Activated naive CD8-positive, alpha-beta T cell treated with anti-CD3 and anti-CD28 coated beads, Interleukin-2, amount 50 U/mL, for 24 hours (primary cell): ENCODE measurements at regions not wholly inside any gene's neighbourhood (a gene's known extent, or its start where the extent isn't known, plus 50 kb on each side); places are given as distances from the start of the nearest gene placed in this dataset.

Experiments
- ATAC-seq: fragments of 150-1000 bp; cut with Tn5 transposase; one replicate; pipeline ENCODE4 v1.10.0; 2021
- DNase-seq: peaks from one replicate; pipeline ENCODE4 v3.0.0; 2021
- H3K27ac Mint-ChIP-seq: one replicate; pipeline ENCODE4 v1.8.0; 2021; ENCODE audit warnings: mild to moderate bottlenecking, mixed read lengths
- H3K27me3 Mint-ChIP-seq: one replicate; pipeline ENCODE4 v1.8.0; 2021; ENCODE audit warnings: mixed read lengths
- H3K36me3 Mint-ChIP-seq: one replicate; pipeline ENCODE4 v1.8.0; 2021; ENCODE audit warnings: low read depth, mixed read lengths
- H3K4me1 Mint-ChIP-seq: one replicate; pipeline ENCODE4 v1.8.0; 2021; ENCODE audit warnings: mixed read lengths
- H3K4me3 Mint-ChIP-seq: one replicate; pipeline ENCODE4 v1.8.0; 2021; ENCODE audit warnings: mild to moderate bottlenecking, moderate library complexity, mixed read lengths
- H3K9me3 Mint-ChIP-seq: one replicate; pipeline ENCODE4 v1.8.0; 2021; ENCODE audit warnings: mixed read lengths

- Mint-ChIP-seq H3K27ac (no peak overlapping the region), H3K4me1 (no peaks in the 10 kb centered on the region), H3K4me3 (no peak overlapping the region), H3K9me3 (peaks cover 4% of the 10 kb centered on the region), H3K27me3 (no peaks in the 10 kb centered on the region), H3K36me3 (no peaks in the 10 kb centered on the region)
- ATAC-seq (no peak), DNase-seq (no peak)
These were observed 241.1 kb downstream of the TENT5A start for GRCh38 chr6:81511423-81511822.

- Mint-ChIP-seq H3K36me3 (no peaks in the 10 kb centered on the region), H3K27me3 (no peaks in the 10 kb centered on the region), H3K4me1 (no peaks in the 10 kb centered on the region), H3K9me3 (peaks cover 37% of the 10 kb centered on the region), H3K27ac (no peak overlapping the region), H3K4me3 (no peak overlapping the region)
- DNase-seq, result no peak
- no peak for ATAC-seq
These were observed 256.5 kb downstream of the TENT5A start for GRCh38 chr6:81495999-81496398.

DNA sequence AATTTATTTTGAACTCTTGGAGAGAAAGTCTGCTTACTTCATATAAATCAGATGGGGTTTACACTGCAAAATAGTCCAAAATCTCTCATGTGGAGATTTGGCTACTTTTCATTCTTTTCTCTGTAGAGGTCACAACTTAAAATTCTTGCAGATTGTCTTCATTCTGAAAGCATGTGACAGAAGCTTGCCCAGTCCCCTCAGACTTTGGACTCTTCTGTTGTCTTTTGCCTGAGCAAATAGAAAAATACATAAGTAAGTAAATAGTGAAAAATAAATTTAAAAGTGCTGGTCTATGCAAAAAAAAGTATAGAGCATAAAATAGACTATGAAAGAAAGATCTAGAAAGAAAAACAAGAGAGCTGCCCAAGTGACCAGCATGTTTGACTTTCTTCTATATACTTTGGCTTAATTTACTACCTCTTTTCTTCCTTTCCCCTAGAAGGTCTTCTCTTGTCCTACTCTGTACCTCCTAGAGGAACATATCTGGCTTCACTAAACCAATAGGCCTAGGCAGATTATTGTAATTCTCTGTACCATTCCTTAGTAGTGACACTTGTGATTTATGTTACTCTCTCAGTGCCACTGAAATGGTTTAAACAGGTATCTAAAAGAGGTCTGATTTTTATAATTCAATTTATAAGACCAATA is 260.9 kb downstream of the TENT5A start:
- H3K36me3 Mint-ChIP-seq, result no peaks in the 10 kb centered on the region
- no peaks in the 10 kb centered on the region for H3K4me1 Mint-ChIP-seq
- no peak for DNase-seq
- no peak overlapping the region for H3K4me3 Mint-ChIP-seq
- no peak overlapping the region for H3K27ac Mint-ChIP-seq
- no peak for ATAC-seq
- peaks cover 20% of the 10 kb centered on the region for H3K9me3 Mint-ChIP-seq
- no peaks in the 10 kb centered on the region for H3K27me3 Mint-ChIP-seq

DNA sequence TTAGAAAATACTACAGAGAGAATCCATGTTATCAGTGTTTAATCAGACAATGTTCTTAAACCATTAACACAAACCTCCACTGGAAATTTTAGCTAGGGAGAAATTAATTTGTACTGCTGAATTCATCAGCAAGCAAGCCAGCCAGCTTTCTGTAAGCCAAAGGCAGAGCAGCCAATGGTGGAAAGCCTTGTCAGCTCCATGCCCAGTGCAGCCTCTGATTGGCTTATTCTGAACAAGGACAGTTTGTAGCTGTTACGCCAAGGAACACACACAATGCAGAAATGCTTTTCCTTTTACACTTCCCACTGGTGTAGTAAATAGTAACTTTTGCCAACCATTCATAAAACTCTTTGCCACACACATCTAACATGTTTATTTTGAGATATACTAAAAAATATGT is 265.0 kb downstream of the TENT5A start:
- H3K27ac Mint-ChIP-seq, result no peak overlapping the region
- no peak overlapping the region for H3K4me3 Mint-ChIP-seq
- H3K27me3 Mint-ChIP-seq, result no peaks in the 10 kb centered on the region
- DNase-seq, result no peak
- H3K36me3 Mint-ChIP-seq, result no peaks in the 10 kb centered on the region
- no peak for ATAC-seq
- no peaks in the 10 kb centered on the region for H3K9me3 Mint-ChIP-seq
- H3K4me1 Mint-ChIP-seq, result no peaks in the 10 kb centered on the region

DNA sequence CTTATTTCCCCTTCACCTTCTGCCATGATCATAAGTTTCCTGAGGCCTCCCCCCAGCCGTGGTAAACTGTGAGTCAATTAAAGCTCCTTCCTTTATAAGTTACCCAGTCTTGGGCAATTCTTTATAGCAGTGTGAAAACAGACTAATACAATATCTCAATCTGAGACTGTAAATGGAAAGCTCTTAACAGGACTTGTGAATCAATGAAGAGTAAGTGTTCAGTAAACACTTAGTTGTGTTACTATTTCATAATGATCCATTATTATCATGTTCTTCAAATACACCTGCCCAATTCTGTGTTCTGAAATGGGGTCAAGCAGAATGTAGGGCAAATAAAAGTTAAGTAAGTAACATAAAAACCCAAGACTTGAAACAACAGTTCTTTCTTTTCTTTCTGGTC is 266.2 kb downstream of the TENT5A start:
- Mint-ChIP-seq H3K27ac (no peak overlapping the region), H3K36me3 (no peaks in the 10 kb centered on the region), H3K27me3 (no peaks in the 10 kb centered on the region)

GRCh38 chr6:81485395-81485794 is 267.1 kb downstream of the TENT5A start:
- Mint-ChIP-seq H3K36me3 (no peaks in the 10 kb centered on the region), H3K27ac (no peak overlapping the region), H3K9me3 (no peaks in the 10 kb centered on the region), H3K4me1 (no peaks in the 10 kb centered on the region), H3K4me3 (no peak overlapping the region), H3K27me3 (no peaks in the 10 kb centered on the region)
- ATAC-seq (no peak), DNase-seq (no peak)

More for the DNA sequence above, 266.2 kb downstream of the TENT5A start:
- Mint-ChIP-seq H3K9me3 (no peaks in the 10 kb centered on the region), H3K4me3 (no peak overlapping the region), H3K4me1 (no peaks in the 10 kb centered on the region)
- DNase-seq (no peak), ATAC-seq (no peak)

- no peak for ATAC-seq
- Mint-ChIP-seq H3K4me3 (no peak overlapping the region), H3K36me3 (no peaks in the 10 kb centered on the region), H3K27ac (no peak overlapping the region), H3K27me3 (no peaks in the 10 kb centered on the region), H3K4me1 (no peaks in the 10 kb centered on the region), H3K9me3 (no peaks in the 10 kb centered on the region)
- DNase-seq, result no peak
These were observed 268.2 kb downstream of the TENT5A start for GRCh38 chr6:81484251-81484650.

GRCh38 chr6:81480139-81480538 is 272.3 kb downstream of the TENT5A start:
- H3K27me3 Mint-ChIP-seq, result no peaks in the 10 kb centered on the region
- DNase-seq (no peak), ATAC-seq (no peak)
- H3K4me3 Mint-ChIP-seq, result no peak overlapping the region
- H3K9me3 Mint-ChIP-seq, result no peaks in the 10 kb centered on the region
- H3K4me1 Mint-ChIP-seq, result no peaks in the 10 kb centered on the region
- no peaks in the 10 kb centered on the region for H3K36me3 Mint-ChIP-seq
- H3K27ac Mint-ChIP-seq, result no peak overlapping the region

DNA sequence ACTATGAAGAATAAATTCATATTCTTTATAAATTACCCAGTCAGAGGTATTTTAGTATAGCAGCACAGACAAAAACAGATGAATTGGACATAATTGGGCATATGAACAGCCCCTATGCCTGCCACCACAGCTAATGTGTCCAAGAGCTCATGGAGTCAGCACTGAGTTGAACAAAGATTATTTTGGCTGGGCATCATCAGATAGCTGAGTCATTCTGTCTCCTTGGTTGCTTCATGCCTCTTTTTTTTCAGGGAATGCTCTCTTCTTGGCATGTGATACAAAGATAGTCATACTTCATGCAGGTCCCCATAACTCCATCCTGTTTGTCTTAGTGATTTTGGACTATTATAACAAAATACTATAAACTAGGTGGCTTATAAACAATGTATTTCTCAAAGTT is 275.6 kb downstream of the TENT5A start:
- Mint-ChIP-seq H3K4me1 (no peaks in the 10 kb centered on the region), H3K4me3 (no peak overlapping the region), H3K27ac (no peak overlapping the region), H3K36me3 (no peaks in the 10 kb centered on the region), H3K9me3 (peaks cover 4% of the 10 kb centered on the region), H3K27me3 (no peaks in the 10 kb centered on the region)
- no peak for DNase-seq
- ATAC-seq, result no peak

- DNase-seq, result no peak
- H3K27ac Mint-ChIP-seq, result no peak overlapping the region
- ATAC-seq, result no peak
- H3K27me3 Mint-ChIP-seq, result no peaks in the 10 kb centered on the region
- H3K9me3 Mint-ChIP-seq, result peaks cover 4% of the 10 kb centered on the region
- H3K36me3 Mint-ChIP-seq, result no peaks in the 10 kb centered on the region
- H3K4me1 Mint-ChIP-seq, result no peaks in the 10 kb centered on the region
- no peak overlapping the region for H3K4me3 Mint-ChIP-seq
These were observed 276.8 kb downstream of the TENT5A start for GRCh38 chr6:81475646-81476045.

DNA sequence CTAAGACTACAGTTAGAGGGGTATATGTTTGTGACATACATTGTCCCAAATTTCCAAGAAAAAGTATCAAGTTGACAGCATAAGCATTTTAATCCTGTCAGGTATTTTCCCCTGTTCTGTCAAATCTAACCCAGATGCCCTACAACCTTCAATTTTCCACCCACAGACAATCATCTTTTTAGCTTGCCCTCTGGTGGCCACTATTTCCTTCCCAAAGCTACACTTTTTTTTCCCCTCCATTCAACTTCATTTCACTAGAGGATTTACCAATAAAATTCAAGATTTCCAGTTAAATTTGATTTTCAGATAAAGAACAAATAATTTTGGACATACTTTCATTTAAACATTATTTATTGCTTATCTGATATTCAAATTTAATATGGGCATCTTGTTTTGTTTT is 286.6 kb downstream of the TENT5A start:
- H3K9me3 Mint-ChIP-seq, result no peaks in the 10 kb centered on the region
- ATAC-seq (no peak), DNase-seq (no peak)
- H3K36me3 Mint-ChIP-seq, result no peaks in the 10 kb centered on the region
- H3K27ac Mint-ChIP-seq, result no peak overlapping the region
- no peaks in the 10 kb centered on the region for H3K4me1 Mint-ChIP-seq
- no peaks in the 10 kb centered on the region for H3K27me3 Mint-ChIP-seq
- H3K4me3 Mint-ChIP-seq, result no peak overlapping the region

- DNase-seq (no peak), ATAC-seq (no peak)
- H3K9me3 Mint-ChIP-seq, result no peaks in the 10 kb centered on the region
- H3K4me1 Mint-ChIP-seq, result no peaks in the 10 kb centered on the region
- H3K27me3 Mint-ChIP-seq, result no peaks in the 10 kb centered on the region
- no peaks in the 10 kb centered on the region for H3K36me3 Mint-ChIP-seq
- H3K27ac Mint-ChIP-seq, result no peak overlapping the region
- H3K4me3 Mint-ChIP-seq, result no peak overlapping the region
These were observed 296.1 kb downstream of the TENT5A start for GRCh38 chr6:81456416-81456815.

DNA sequence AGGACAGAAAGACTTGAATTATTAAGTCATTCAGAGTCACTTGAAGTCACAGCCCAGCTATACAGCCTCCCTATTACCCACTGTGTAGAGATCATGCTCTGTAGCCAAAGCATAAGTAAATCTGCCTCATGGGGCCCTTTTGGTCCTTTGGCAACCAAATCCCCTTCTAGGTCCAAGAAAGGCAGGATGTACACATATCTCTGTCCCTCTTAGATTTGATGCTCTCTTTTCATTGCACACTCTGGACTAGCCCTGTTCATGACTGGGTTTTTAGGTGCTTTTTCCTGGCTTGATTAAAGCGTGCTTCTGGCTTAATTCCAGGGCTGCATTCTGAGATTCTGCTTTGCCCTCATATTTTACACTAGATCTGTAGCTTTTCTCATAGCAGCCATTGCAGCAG is 296.8 kb downstream of the TENT5A start:
- Mint-ChIP-seq H3K27me3 (no peaks in the 10 kb centered on the region), H3K4me3 (no peak overlapping the region), H3K36me3 (no peaks in the 10 kb centered on the region), H3K4me1 (no peaks in the 10 kb centered on the region), H3K9me3 (no peaks in the 10 kb centered on the region), H3K27ac (no peak overlapping the region)
- no peak for ATAC-seq
- no peak for DNase-seq

DNA sequence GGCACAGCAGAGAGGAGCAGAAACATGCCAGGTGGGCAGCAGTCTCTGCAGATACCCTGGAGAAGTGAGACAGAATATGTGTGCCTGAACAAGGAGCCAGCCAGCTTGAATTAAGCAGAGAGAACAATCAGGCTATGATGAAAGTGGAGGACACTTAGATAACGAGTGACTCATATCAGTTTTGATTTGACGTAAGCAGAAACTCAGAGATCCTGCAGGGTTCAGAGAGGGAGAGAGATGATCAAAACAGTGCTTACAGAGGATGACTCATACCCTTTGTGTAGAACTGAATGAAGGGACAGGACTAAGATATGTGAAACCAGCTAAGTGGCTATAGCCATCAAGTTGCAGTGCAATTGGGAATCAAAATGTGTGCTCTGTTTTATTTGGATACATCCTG is 300.7 kb downstream of the TENT5A start:
- DNase-seq (no peak), ATAC-seq (peak; percentile 90)
- Mint-ChIP-seq H3K4me1 (no peaks in the 10 kb centered on the region), H3K27ac (no peak overlapping the region), H3K36me3 (no peaks in the 10 kb centered on the region), H3K9me3 (no peaks in the 10 kb centered on the region), H3K27me3 (no peaks in the 10 kb centered on the region), H3K4me3 (no peak overlapping the region)

DNA sequence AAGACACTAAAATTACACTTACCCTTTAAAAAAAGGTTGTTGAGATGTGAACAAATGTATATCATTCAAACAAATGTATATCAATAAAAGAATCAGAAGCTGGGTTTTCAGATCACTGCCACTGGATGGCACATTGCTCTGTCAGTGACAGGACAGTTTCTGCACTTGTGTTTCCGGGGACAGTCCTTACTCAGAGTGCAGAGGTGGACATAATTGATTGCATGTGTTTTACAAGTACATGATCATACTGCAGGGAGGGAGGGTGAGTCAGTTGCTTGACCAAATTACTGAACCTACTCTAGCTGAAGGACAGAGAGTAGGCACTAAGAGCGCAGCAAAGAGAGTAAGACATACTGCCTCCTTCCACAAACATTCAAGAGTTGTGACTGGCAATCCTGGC is 302.3 kb downstream of the TENT5A start:
- no peaks in the 10 kb centered on the region for H3K9me3 Mint-ChIP-seq
- H3K27ac Mint-ChIP-seq, result no peak overlapping the region
- no peaks in the 10 kb centered on the region for H3K4me1 Mint-ChIP-seq
- DNase-seq, result no peak
- H3K4me3 Mint-ChIP-seq, result no peak overlapping the region
- no peaks in the 10 kb centered on the region for H3K36me3 Mint-ChIP-seq
- H3K27me3 Mint-ChIP-seq, result no peaks in the 10 kb centered on the region
- no peak for ATAC-seq

DNA sequence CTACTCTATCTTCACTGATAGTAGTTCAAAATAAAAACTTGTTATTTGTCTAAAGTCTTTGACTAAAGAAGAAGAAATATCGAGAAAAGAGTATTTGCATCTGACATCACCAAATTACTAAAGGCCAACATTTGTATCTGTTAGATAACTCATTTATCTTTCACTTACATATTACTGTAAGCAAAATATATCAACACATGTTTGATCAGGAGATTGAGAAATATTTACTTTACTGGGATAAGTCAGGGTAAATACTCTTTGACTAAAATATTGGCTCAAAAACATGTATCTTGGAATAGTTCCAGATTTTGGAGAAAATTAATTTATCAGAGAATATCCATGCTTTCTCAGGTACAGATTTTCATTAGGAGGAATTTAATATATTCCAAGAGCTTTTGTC is 306.0 kb downstream of the TENT5A start:
- DNase-seq (no peak), ATAC-seq (no peak)
- Mint-ChIP-seq H3K27me3 (no peaks in the 10 kb centered on the region), H3K4me3 (no peak overlapping the region), H3K36me3 (no peaks in the 10 kb centered on the region), H3K4me1 (no peaks in the 10 kb centered on the region), H3K27ac (no peak overlapping the region), H3K9me3 (no peaks in the 10 kb centered on the region)
